Hematopoietic multipotent progenitor cell treated with erythropoietin and hydrocortisone succinate and interleukin-3 and kit ligand, for 17 days (in vitro differentiated cells): ENCODE measurements at regions not wholly inside any gene's neighbourhood (a gene's known extent, or its start where the extent isn't known, plus 50 kb on each side); places are given as distances from the start of the nearest gene placed in this dataset.
"Not testable (repeated sequence)": the region's sequence is repeated elsewhere in the genome, so short reads cannot be mapped to it uniquely, and the experiment has no call there.

Experiments used
- DNase-seq: peaks from one replicate; pipeline ENCODE4 v3.0.0-alpha.2; 2015; ENCODE audit warnings: low spot score

- DNase-seq = no peak
Observed at GRCh38 chr6:9704989-9705388, 709.9 kb downstream of the TFAP2A start.

- no peak for DNase-seq
Observed at GRCh38 chr6:9702914-9703313, 712.0 kb downstream of the TFAP2A start.

- no peak for DNase-seq
Observed at GRCh38 chr6:9699888-9700287, 715.0 kb downstream of the TFAP2A start.

GRCh38 chr6:9697263-9697931 is 717.5 kb downstream of the TFAP2A start:
- DNase-seq = no peak

GRCh38 chr6:9690388-9690787 is 724.5 kb downstream of the TFAP2A start:
- no peak for DNase-seq

- DNase-seq = not testable (repeated sequence)
Observed at GRCh38 chr6:9680727-9681126, 734.1 kb downstream of the TFAP2A start.

- no peak for DNase-seq
Observed at GRCh38 chr6:9675122-9675521, 739.8 kb downstream of the TFAP2A start.

GRCh38 chr6:9659848-9660247 is 755.0 kb downstream of the TFAP2A start:
- no peak for DNase-seq

- DNase-seq = no peak
Observed at GRCh38 chr6:9657994-9658393, 756.9 kb downstream of the TFAP2A start.

- DNase-seq = no peak
Observed at GRCh38 chr6:9647599-9647998, 767.3 kb downstream of the TFAP2A start.

GRCh38 chr6:9647071-9647445 is 767.8 kb downstream of the TFAP2A start:
- DNase-seq = no peak

GRCh38 chr6:9646342-9647070 is 768.4 kb downstream of the TFAP2A start:
- DNase-seq = no peak

GRCh38 chr6:9638861-9639260 is 776.0 kb downstream of the TFAP2A start:
- DNase-seq = no peak

GRCh38 chr6:9634776-9635175 is 780.1 kb downstream of the TFAP2A start:
- no peak for DNase-seq

- DNase-seq = no peak
Observed at GRCh38 chr6:9632026-9632425, 782.8 kb downstream of the TFAP2A start.

GRCh38 chr6:9628819-9629218 is 786.1 kb downstream of the TFAP2A start:
- no peak for DNase-seq

- no peak for DNase-seq
Observed at GRCh38 chr6:9627916-9628315, 787.0 kb downstream of the TFAP2A start.

GRCh38 chr6:9623985-9624384 is 790.9 kb downstream of the TFAP2A start:
- no peak for DNase-seq

- no peak for DNase-seq
Observed at GRCh38 chr6:9623228-9623832, 791.5 kb downstream of the TFAP2A start.

- DNase-seq = no peak
Observed at GRCh38 chr6:9621276-9621675, 793.6 kb downstream of the TFAP2A start.

GRCh38 chr6:9620687-9621086 is 794.2 kb downstream of the TFAP2A start:
- DNase-seq = no peak

GRCh38 chr6:9620263-9620662 is 794.6 kb downstream of the TFAP2A start:
- no peak for DNase-seq

- no peak for DNase-seq
Observed at GRCh38 chr6:9614778-9615177, 800.1 kb downstream of the TFAP2A start.
